WTC11 (cell line): ENCODE measurements at regions not wholly inside any gene's neighbourhood (a gene's known extent, or its start where the extent isn't known, plus 50 kb on each side); places are given as distances from the start of the nearest gene placed in this dataset.

Experiments
- ATAC-seq: fragments of 200-7000 bp; cut with Tn5 transposase; 2 replicates; pipeline ENCODE4 v1.10.0; 2021; ENCODE audit warnings: mild to moderate bottlenecking, moderate library complexity
- CTCF ChIA-PET: fragments of 300-600 bp; sonication (Branson Sonifier 250); formaldehyde crosslinking; loops from one replicate; lab custom pipeline; 2021; ENCODE audit warnings: antibody characterized with exemption; lab: Charles Lee
- POLR2A ChIA-PET: fragments of 350-600 bp; sonication (Branson Sonifier 250); formaldehyde crosslinking; loops from one replicate; lab custom pipeline; 2021; ENCODE audit warnings: antibody characterized with exemption; lab: Charles Lee
- DNase-seq: peaks from one replicate; pipeline ENCODE4 v3.0.0; 2021; ENCODE audit warnings: low spot score
- H3K27ac Mint-ChIP-seq: 2 replicates; pipeline ENCODE4 v1.8.0; 2021; ENCODE audit warnings: mixed read lengths
- H3K27me3 Mint-ChIP-seq: 2 replicates; pipeline ENCODE4 v1.8.0; 2021; ENCODE audit warnings: low read depth, mild to moderate bottlenecking, moderate library complexity, mixed read lengths
- H3K36me3 Mint-ChIP-seq: 2 replicates; pipeline ENCODE4 v1.8.0; 2021; ENCODE audit warnings: mixed read lengths
- H3K4me1 Mint-ChIP-seq: 2 replicates; pipeline ENCODE4 v1.8.0; 2022; ENCODE audit warnings: mixed read lengths
- H3K4me3 Mint-ChIP-seq: 2 replicates; pipeline ENCODE4 v1.8.0; 2021; ENCODE audit warnings: mild to moderate bottlenecking, moderate library complexity, mixed read lengths
- H3K9me3 Mint-ChIP-seq: 2 replicates; pipeline ENCODE4 v1.8.0; 2021; ENCODE audit warnings: mixed read lengths
- CBFB ChIP-seq: sonication (generic); formaldehyde crosslinking; IDR thresholded peaks from 2 replicates; pipeline ENCODE4 v1.8.1; 2022; ENCODE audit warnings: mild to moderate bottlenecking, low read depth, missing genetic modification reagents
- GRHL2 ChIP-seq: fragments of 250-450 bp; sonication (Bioruptor Pico); IDR thresholded peaks from 2 replicates; pipeline ENCODE4 v1.8.0; 2022; ENCODE audit warnings: mild to moderate bottlenecking, moderate library complexity; ENCODE audit not compliant: insufficient replicate concordance, severe bottlenecking
- JAZF1 ChIP-seq: fragments of 250-450 bp; sonication (Bioruptor Pico); IDR thresholded peaks from 2 replicates; pipeline ENCODE4 v1.9.0; 2021; ENCODE audit warnings: moderate library complexity, mild to moderate bottlenecking, inconsistent platforms
- MYBL2 ChIP-seq: sonication (generic); formaldehyde crosslinking; IDR thresholded peaks from 2 replicates; pipeline ENCODE4 v1.8.1; 2023; ENCODE audit warnings: mild to moderate bottlenecking, moderate library complexity, missing genetic modification reagents
- NFYB ChIP-seq: sonication (generic); formaldehyde crosslinking; conservative IDR thresholded peaks from 2 replicates; pipeline ENCODE4 v1.8.0; 2022; ENCODE audit warnings: low read depth, missing genetic modification reagents
- TP53 ChIP-seq: sonication (generic); formaldehyde crosslinking; IDR thresholded peaks from 2 replicates; pipeline ENCODE4 v1.8.1; 2023; ENCODE audit warnings: mild to moderate bottlenecking, missing genetic modification reagents
- ZNF317 ChIP-seq: sonication (generic); formaldehyde crosslinking; IDR thresholded peaks from 2 replicates; pipeline ENCODE4 v1.8.1; 2023; ENCODE audit warnings: low read depth, mild to moderate bottlenecking, moderate library complexity, missing genetic modification reagents, borderline replicate concordance
- ZNF671 ChIP-seq: fragments of 250-450 bp; sonication (Bioruptor Pico); IDR thresholded peaks from 2 replicates; pipeline ENCODE4 v1.8.0; 2021; ENCODE audit warnings: mild to moderate bottlenecking
- TF ChIP-seq, protein P1 (sequence below): sonication (generic); formaldehyde crosslinking; IDR thresholded peaks from 2 replicates; pipeline ENCODE4 v1.8.0; 2022; ENCODE audit warnings: missing genetic modification reagents
- TF ChIP-seq, protein P2 (sequence below): fragments of 250-450 bp; sonication (Bioruptor Pico); IDR thresholded peaks from 2 replicates; pipeline ENCODE4 v1.8.0; 2021; ENCODE audit warnings: mild to moderate bottlenecking
- TF ChIP-seq, protein P3 (sequence below): sonication (generic); formaldehyde crosslinking; conservative IDR thresholded peaks from 2 replicates; pipeline ENCODE4 v1.8.1; 2022; ENCODE audit warnings: mild to moderate bottlenecking, missing genetic modification reagents
- TF ChIP-seq, protein P4 (sequence below): fragments of 200-600 bp; IDR thresholded peaks from 2 replicates; pipeline ENCODE4 v1.8.0; 2022; ENCODE audit warnings: antibody characterized with exemption

DNA sequence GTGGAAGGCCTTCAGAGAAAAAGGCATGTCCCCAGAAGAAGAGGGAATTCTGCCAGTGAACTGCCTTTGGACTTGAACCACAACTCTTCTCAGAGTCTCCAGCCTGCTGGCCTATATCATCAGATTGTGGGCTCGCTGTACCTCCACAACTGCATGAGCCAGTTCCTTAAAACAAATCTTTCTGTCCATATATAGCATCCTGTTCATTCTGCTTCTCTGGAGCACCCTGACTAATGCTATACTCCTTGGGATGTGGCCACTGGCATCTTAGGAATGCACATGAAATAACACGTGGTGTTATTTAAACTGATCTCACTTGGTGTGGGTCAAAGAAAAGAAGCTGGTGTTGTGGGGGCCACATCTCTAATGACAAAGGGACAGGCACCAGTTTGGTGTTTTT is 58.3 kb upstream of the VSTM5 start:
- DNase-seq (no peak), ATAC-seq (peak; percentile 53)
- no peak for TF ChIP-seq GRHL2
- TF ChIP-seq ZNF671, result no peak
- TF ChIP-seq TP53 (CRISPR knock-in tag), result no peak
- POLR2A ChIA-PET, result no interaction called here
- Mint-ChIP-seq H3K27me3 (no peaks in the 10 kb centered on the region), H3K4me1 (peaks cover 11% of the 10 kb centered on the region), H3K27ac (no peak overlapping the region), H3K36me3 (no peaks in the 10 kb centered on the region), H3K4me3 (no peak overlapping the region), H3K9me3 (no peaks in the 10 kb centered on the region)
- CTCF ChIA-PET, result interaction anchor here (3.0 kb wide), 1 partner anchor 13 kb away, joined by 13 read pairs; no protein-coding TSS in a partner anchor

DNA sequence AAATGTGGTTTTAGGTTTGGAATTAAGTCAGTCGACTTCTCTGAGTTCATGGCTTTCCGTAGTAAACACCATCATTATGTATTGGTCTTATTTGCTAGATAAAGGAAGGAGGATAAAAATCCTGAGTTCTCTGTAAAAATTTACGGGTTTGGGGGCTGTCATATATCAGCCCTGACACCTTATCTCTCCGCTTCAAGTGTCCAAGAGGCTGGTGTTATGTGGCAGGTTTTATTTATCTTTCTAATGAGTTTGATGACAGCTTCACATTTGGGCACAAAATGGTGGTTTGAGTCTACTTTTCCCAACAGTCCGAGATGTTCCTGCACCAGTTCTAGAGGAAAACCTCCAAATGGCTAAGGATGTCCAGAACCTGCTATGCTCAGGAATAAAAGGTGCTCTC is 67.3 kb upstream of the VSTM5 start:
- Mint-ChIP-seq H3K27me3 (no peaks in the 10 kb centered on the region), H3K9me3 (peaks cover 8% of the 10 kb centered on the region; the same call in 1 of the 2 replicates), H3K4me3 (no peak overlapping the region), H3K4me1 (peaks cover 14% of the 10 kb centered on the region), H3K36me3 (no peaks in the 10 kb centered on the region), H3K27ac (no peak overlapping the region)
- ChIA-PET POLR2A (no interaction called here), CTCF (interaction anchor here (1.2 to 1.8 kb wide), 1 partner anchor 22 kb away, joined by 3 to 8 read pairs; no protein-coding TSS in a partner anchor)
- no peak for ATAC-seq
- TF ChIP-seq, protein P1, sequence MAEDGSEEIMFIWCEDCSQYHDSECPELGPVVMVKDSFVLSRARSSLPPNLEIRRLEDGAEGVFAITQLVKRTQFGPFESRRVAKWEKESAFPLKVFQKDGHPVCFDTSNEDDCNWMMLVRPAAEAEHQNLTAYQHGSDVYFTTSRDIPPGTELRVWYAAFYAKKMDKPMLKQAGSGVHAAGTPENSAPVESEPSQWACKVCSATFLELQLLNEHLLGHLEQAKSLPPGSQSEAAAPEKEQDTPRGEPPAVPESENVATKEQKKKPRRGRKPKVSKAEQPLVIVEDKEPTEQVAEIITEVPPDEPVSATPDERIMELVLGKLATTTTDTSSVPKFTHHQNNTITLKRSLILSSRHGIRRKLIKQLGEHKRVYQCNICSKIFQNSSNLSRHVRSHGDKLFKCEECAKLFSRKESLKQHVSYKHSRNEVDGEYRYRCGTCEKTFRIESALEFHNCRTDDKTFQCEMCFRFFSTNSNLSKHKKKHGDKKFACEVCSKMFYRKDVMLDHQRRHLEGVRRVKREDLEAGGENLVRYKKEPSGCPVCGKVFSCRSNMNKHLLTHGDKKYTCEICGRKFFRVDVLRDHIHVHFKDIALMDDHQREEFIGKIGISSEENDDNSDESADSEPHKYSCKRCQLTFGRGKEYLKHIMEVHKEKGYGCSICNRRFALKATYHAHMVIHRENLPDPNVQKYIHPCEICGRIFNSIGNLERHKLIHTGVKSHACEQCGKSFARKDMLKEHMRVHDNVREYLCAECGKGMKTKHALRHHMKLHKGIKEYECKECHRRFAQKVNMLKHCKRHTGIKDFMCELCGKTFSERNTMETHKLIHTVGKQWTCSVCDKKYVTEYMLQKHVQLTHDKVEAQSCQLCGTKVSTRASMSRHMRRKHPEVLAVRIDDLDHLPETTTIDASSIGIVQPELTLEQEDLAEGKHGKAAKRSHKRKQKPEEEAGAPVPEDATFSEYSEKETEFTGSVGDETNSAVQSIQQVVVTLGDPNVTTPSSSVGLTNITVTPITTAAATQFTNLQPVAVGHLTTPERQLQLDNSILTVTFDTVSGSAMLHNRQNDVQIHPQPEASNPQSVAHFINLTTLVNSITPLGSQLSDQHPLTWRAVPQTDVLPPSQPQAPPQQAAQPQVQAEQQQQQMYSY (CRISPR knock-in tag), result no peak
- TF ChIP-seq MYBL2 (CRISPR knock-in tag), result no peak
- TF ChIP-seq CBFB (CRISPR knock-in tag), result no peak
- no peak for TF ChIP-seq ZNF317 (CRISPR knock-in tag)
- no peak for TF ChIP-seq JAZF1 (CRISPR knock-in tag)
- TF ChIP-seq NFYB, result no peak
- TF ChIP-seq, protein P2, sequence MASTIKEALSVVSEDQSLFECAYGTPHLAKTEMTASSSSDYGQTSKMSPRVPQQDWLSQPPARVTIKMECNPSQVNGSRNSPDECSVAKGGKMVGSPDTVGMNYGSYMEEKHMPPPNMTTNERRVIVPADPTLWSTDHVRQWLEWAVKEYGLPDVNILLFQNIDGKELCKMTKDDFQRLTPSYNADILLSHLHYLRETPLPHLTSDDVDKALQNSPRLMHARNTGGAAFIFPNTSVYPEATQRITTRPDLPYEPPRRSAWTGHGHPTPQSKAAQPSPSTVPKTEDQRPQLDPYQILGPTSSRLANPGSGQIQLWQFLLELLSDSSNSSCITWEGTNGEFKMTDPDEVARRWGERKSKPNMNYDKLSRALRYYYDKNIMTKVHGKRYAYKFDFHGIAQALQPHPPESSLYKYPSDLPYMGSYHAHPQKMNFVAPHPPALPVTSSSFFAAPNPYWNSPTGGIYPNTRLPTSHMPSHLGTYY (CRISPR knock-in tag), result no peak
- TF ChIP-seq, protein P3, sequence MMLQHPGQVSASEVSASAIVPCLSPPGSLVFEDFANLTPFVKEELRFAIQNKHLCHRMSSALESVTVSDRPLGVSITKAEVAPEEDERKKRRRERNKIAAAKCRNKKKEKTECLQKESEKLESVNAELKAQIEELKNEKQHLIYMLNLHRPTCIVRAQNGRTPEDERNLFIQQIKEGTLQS (CRISPR knock-in tag), result no peak
- no peak for DNase-seq

DNA sequence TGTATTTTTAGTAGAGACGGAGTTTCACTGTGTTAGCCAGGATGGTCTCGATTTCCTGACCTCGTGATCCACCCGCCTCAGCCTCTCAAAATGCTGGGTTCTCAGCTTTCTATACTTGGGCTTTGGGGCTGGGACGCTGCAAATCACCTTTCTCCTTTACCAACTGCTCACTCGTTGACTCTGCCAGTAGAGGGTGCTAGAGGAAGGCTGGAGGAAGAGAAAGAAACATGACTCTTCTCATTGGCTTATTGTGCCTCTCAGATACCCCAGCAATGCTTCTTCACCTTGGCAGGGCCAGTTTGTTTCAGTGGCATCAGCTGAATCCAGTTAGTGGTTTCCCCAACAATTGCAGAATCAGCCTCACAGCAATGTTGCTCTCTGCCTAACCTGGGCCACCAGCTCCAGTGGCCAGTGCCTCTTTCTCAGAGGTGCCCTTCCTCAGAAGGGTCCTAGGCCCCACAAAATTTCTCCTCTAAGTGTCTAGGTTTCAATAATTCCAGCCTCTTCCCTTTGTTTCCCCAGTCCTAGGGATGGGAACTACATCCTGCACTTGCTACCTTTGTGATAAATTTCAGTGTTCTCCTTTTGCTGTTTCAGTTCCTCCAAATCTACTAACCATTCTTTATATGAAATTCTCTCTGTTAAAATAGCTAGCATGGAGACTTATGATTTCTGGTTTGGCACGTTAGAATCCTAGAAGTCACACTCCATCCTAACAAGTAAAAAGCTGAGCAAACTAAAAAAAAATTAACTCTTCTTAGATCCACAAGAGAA is 71.5 kb upstream of the VSTM5 start:
- H3K9me3 Mint-ChIP-seq, result peaks cover 13% of the 10 kb centered on the region
- CTCF ChIA-PET, result interaction anchor here (0.6 to 2.6 kb wide), 44 partner anchors 9 to 583 kb away, joined by 3 to 37 read pairs (median 4); partner anchors contain the start of genes PANX1 and VSTM5
- peaks cover 7% of the 10 kb centered on the region; the same call in 1 of the 2 replicates for H3K36me3 Mint-ChIP-seq
- no peak overlapping the region for H3K27ac Mint-ChIP-seq
- DNase-seq (peak; percentile 79), ATAC-seq (peak; percentile 99)
- H3K4me3 Mint-ChIP-seq, result no peak overlapping the region
- TF ChIP-seq CBFB (CRISPR knock-in tag), result no peak
- TF ChIP-seq, protein P4, sequence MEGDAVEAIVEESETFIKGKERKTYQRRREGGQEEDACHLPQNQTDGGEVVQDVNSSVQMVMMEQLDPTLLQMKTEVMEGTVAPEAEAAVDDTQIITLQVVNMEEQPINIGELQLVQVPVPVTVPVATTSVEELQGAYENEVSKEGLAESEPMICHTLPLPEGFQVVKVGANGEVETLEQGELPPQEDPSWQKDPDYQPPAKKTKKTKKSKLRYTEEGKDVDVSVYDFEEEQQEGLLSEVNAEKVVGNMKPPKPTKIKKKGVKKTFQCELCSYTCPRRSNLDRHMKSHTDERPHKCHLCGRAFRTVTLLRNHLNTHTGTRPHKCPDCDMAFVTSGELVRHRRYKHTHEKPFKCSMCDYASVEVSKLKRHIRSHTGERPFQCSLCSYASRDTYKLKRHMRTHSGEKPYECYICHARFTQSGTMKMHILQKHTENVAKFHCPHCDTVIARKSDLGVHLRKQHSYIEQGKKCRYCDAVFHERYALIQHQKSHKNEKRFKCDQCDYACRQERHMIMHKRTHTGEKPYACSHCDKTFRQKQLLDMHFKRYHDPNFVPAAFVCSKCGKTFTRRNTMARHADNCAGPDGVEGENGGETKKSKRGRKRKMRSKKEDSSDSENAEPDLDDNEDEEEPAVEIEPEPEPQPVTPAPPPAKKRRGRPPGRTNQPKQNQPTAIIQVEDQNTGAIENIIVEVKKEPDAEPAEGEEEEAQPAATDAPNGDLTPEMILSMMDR, result peak; percentile 75
- TF ChIP-seq, all 79 proteins: peak for 1
- H3K27me3 Mint-ChIP-seq, result peaks cover 2% of the 10 kb centered on the region; the same call in 1 of the 2 replicates
- H3K4me1 Mint-ChIP-seq, result 0 out of 2 replicates have a peak, but pooled peaks cover 7% of the 10 kb centered on the region
- POLR2A ChIA-PET, result interaction anchor here (1.1 kb wide), 1 partner anchor 134 kb away, joined by 3 read pairs; no protein-coding TSS in a partner anchor
